ENCODE measurements at regions not wholly inside any gene's neighbourhood (a gene's known extent, or its start where the extent isn't known, plus 50 kb on each side); places are given as distances from the start of the nearest gene placed in this dataset.

GRCh38 chr14:87644689-87645088 lies 348.3 kb downstream of the GALC start:
- TF ChIP-seq CTCF (IDR thresholded peaks at IDR 0.05; ENCODE audit: insufficient read depth, low read length, poor library complexity, severe bottlenecking) = no peak
- no peaks in the 10 kb centered on the region for H3K36me3 ChIP-seq (ENCODE audit: control insufficient read depth, insufficient read depth, low read length)
- no peak overlapping the region for H3K4me3 ChIP-seq (replicated peaks; ENCODE audit: low read depth, low read length)
- no peaks in the 10 kb centered on the region for H3K27me3 ChIP-seq (replicated peaks; ENCODE audit: control insufficient read depth, insufficient read depth, low read length)
- no peak for DNase-seq (ENCODE audit: extremely low read depth, insufficient read length)

GRCh38 chr14:87643005-87643404 lies 350.0 kb downstream of the GALC start:
- H3K27me3 ChIP-seq (replicated peaks; ENCODE audit: control insufficient read depth, insufficient read depth, low read length) = no peaks in the 10 kb centered on the region
- DNase-seq (ENCODE audit: extremely low read depth, insufficient read length) = no peak
- H3K4me3 ChIP-seq (replicated peaks; ENCODE audit: low read depth, low read length) = no peak overlapping the region
- no peaks in the 10 kb centered on the region for H3K36me3 ChIP-seq (ENCODE audit: control insufficient read depth, insufficient read depth, low read length)
- no peak for TF ChIP-seq CTCF (IDR thresholded peaks at IDR 0.05; ENCODE audit: insufficient read depth, low read length, poor library complexity, severe bottlenecking)

- TF ChIP-seq CTCF (IDR thresholded peaks at IDR 0.05; ENCODE audit: insufficient read depth, low read length, poor library complexity, severe bottlenecking) = no peak
- H3K4me3 ChIP-seq (replicated peaks; ENCODE audit: low read depth, low read length) = no peak overlapping the region
- DNase-seq (ENCODE audit: extremely low read depth, insufficient read length) = no peak
Observed at GRCh38 chr14:87640553-87640952, 352.4 kb downstream of the GALC start.

GRCh38 chr14:87638196-87638595 lies 354.8 kb downstream of the GALC start:
- no peaks in the 10 kb centered on the region for H3K27me3 ChIP-seq (replicated peaks; ENCODE audit: control insufficient read depth, insufficient read depth, low read length)
- TF ChIP-seq CTCF (IDR thresholded peaks at IDR 0.05; ENCODE audit: insufficient read depth, low read length, poor library complexity, severe bottlenecking) = no peak

More at GRCh38 chr14:87640553-87640952, 352.4 kb downstream of the GALC start:
- Histone ChIP-seq H3K36me3 (ENCODE audit: control insufficient read depth, insufficient read depth, low read length) (no peaks in the 10 kb centered on the region), H3K27me3 (replicated peaks; ENCODE audit: control insufficient read depth, insufficient read depth, low read length) (no peaks in the 10 kb centered on the region)

GRCh38 chr14:87635442-87635841 lies 357.5 kb downstream of the GALC start:
- H3K27me3 ChIP-seq (replicated peaks; ENCODE audit: control insufficient read depth, insufficient read depth, low read length) = no peaks in the 10 kb centered on the region
- no peak for DNase-seq (ENCODE audit: extremely low read depth, insufficient read length)
- TF ChIP-seq CTCF (IDR thresholded peaks at IDR 0.05; ENCODE audit: insufficient read depth, low read length, poor library complexity, severe bottlenecking) = no peak

More at GRCh38 chr14:87638196-87638595, 354.8 kb downstream of the GALC start:
- Histone ChIP-seq H3K36me3 (ENCODE audit: control insufficient read depth, insufficient read depth, low read length) (no peaks in the 10 kb centered on the region), H3K4me3 (replicated peaks; ENCODE audit: low read depth, low read length) (no peak overlapping the region)
- DNase-seq (ENCODE audit: extremely low read depth, insufficient read length) = no peak

GRCh38 chr14:87632796-87633195 lies 360.2 kb downstream of the GALC start:
- no peaks in the 10 kb centered on the region for H3K27me3 ChIP-seq (replicated peaks; ENCODE audit: control insufficient read depth, insufficient read depth, low read length)
- H3K36me3 ChIP-seq (ENCODE audit: control insufficient read depth, insufficient read depth, low read length) = no peaks in the 10 kb centered on the region
- TF ChIP-seq CTCF (IDR thresholded peaks at IDR 0.05; ENCODE audit: insufficient read depth, low read length, poor library complexity, severe bottlenecking) = no peak
- no peak for DNase-seq (ENCODE audit: extremely low read depth, insufficient read length)
- H3K4me3 ChIP-seq (replicated peaks; ENCODE audit: low read depth, low read length) = no peak overlapping the region

More at GRCh38 chr14:87635442-87635841, 357.5 kb downstream of the GALC start:
- Histone ChIP-seq H3K36me3 (ENCODE audit: control insufficient read depth, insufficient read depth, low read length) (no peaks in the 10 kb centered on the region), H3K4me3 (replicated peaks; ENCODE audit: low read depth, low read length) (no peak overlapping the region)
